ENCODE measurements at regions not wholly inside any gene's neighbourhood (a gene's known extent, or its start where the extent isn't known, plus 50 kb on each side); places are given as distances from the start of the nearest gene placed in this dataset.
"Not testable (repeated sequence)": the region's sequence is repeated elsewhere in the genome, so short reads cannot be mapped to it uniquely, and the experiment has no call there.

GRCh38 chr16:5186381-5186903 is 88.8 kb upstream of the EEF2KMT start:
- Histone ChIP-seq H3K9me3 (no peaks in the 10 kb centered on the region), H3K36me3 (no peaks in the 10 kb centered on the region), H3K4me3 (no peak overlapping the region), H3K4me1 (ENCODE audit: control insufficient read depth in 1 of 2, low read depth in 2 of 2) (no peaks in the 10 kb centered on the region), H3K27ac (no peak overlapping the region), H3K27me3 (replicated peaks; ENCODE audit: insufficient read depth) (no peaks in the 10 kb centered on the region)
- no peak for ATAC-seq (ENCODE audit: insufficient number of reproducible peaks, low FRiP score, low read depth)
- TF ChIP-seq, protein P1, sequence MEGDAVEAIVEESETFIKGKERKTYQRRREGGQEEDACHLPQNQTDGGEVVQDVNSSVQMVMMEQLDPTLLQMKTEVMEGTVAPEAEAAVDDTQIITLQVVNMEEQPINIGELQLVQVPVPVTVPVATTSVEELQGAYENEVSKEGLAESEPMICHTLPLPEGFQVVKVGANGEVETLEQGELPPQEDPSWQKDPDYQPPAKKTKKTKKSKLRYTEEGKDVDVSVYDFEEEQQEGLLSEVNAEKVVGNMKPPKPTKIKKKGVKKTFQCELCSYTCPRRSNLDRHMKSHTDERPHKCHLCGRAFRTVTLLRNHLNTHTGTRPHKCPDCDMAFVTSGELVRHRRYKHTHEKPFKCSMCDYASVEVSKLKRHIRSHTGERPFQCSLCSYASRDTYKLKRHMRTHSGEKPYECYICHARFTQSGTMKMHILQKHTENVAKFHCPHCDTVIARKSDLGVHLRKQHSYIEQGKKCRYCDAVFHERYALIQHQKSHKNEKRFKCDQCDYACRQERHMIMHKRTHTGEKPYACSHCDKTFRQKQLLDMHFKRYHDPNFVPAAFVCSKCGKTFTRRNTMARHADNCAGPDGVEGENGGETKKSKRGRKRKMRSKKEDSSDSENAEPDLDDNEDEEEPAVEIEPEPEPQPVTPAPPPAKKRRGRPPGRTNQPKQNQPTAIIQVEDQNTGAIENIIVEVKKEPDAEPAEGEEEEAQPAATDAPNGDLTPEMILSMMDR (IDR thresholded peaks at IDR 0.05): no peak
- no peak for DNase-seq (ENCODE audit: low spot score)

GRCh38 chr16:5176505-5176904 is 78.9 kb upstream of the EEF2KMT start:
- TF ChIP-seq, protein P1 (IDR thresholded peaks at IDR 0.05): no peak
- Histone ChIP-seq H3K9me3 (no peaks in the 10 kb centered on the region), H3K27ac (no peak overlapping the region), H3K4me3 (no peak overlapping the region), H3K27me3 (replicated peaks; ENCODE audit: insufficient read depth) (no peaks in the 10 kb centered on the region), H3K4me1 (ENCODE audit: control insufficient read depth in 1 of 2, low read depth in 2 of 2) (no peaks in the 10 kb centered on the region), H3K36me3 (no peaks in the 10 kb centered on the region)
- DNase-seq (ENCODE audit: low spot score) (no peak), ATAC-seq (ENCODE audit: insufficient number of reproducible peaks, low FRiP score, low read depth) (no peak)

- Histone ChIP-seq H3K36me3 (no peaks in the 10 kb centered on the region), H3K9me3 (no peaks in the 10 kb centered on the region), H3K27me3 (replicated peaks; ENCODE audit: insufficient read depth) (no peaks in the 10 kb centered on the region), H3K4me1 (ENCODE audit: control insufficient read depth in 1 of 2, low read depth in 2 of 2) (no peaks in the 10 kb centered on the region), H3K4me3 (no peak overlapping the region), H3K27ac (no peak overlapping the region)
- TF ChIP-seq, protein P1 (IDR thresholded peaks at IDR 0.05): no peak
- DNase-seq (ENCODE audit: low spot score): no peak
- no peak for ATAC-seq (ENCODE audit: insufficient number of reproducible peaks, low FRiP score, low read depth)
Measured at GRCh38 chr16:5175266-5175665, 77.7 kb upstream of the EEF2KMT start.

DNA sequence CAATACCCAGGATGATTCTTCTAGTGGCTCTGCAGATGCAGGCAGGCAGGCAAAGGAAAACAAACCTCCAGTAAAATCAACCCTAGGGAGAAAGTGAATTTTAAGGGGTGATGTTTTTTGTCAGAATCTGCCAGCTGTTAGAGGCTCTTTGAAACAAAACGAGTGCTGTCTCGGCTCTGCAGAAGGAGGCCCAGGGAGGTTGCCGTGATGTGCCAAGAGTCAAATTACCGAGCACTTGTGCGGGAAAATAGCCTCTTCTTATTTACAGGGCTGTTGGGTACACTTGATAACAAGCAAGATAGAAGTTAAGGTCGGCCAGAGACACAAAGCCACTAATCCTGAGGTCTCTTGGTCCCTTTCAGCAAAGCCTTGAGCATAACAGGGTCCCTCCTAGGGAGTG is 68.9 kb upstream of the EEF2KMT start:
- Histone ChIP-seq H3K9me3 (no peaks in the 10 kb centered on the region), H3K36me3 (no peaks in the 10 kb centered on the region), H3K27ac (no peak overlapping the region), H3K27me3 (replicated peaks; ENCODE audit: insufficient read depth) (no peaks in the 10 kb centered on the region), H3K4me1 (ENCODE audit: control insufficient read depth in 1 of 2, low read depth in 2 of 2) (no peaks in the 10 kb centered on the region), H3K4me3 (no peak overlapping the region)
- no peak for ATAC-seq (ENCODE audit: insufficient number of reproducible peaks, low FRiP score, low read depth)
- TF ChIP-seq, protein P1 (IDR thresholded peaks at IDR 0.05): no peak
- no peak for DNase-seq (ENCODE audit: low spot score)

DNA sequence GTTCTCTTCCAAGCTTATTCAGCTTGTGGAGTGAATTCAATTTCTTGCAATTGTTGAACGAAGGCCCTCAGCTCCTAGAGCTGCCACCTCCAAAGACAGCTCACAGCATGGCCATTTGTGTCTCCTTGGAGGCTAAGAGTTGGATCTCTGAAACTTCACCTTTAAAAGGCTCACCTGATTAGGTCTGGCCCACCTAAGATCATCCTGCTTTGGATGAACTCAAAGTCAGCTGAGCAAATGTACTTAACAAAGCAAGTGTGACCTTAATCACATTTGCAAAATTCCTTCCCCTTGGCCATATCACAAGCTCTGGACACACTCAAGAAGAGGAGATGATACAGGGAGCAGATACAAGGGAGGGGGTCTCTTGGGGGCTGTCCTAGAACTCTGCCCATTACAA is 67.8 kb upstream of the EEF2KMT start:
- ATAC-seq (ENCODE audit: insufficient number of reproducible peaks, low FRiP score, low read depth); H3K9me3 ChIP-seq; H3K27ac ChIP-seq: not testable (repeated sequence)

GRCh38 chr16:5162801-5163200 is 65.2 kb upstream of the EEF2KMT start:
- not testable (repeated sequence) for H3K9me3 ChIP-seq; ATAC-seq (ENCODE audit: insufficient number of reproducible peaks, low FRiP score, low read depth); DNase-seq (ENCODE audit: low spot score); H3K27me3 ChIP-seq (replicated peaks; ENCODE audit: insufficient read depth); H3K27ac ChIP-seq; H3K4me1 ChIP-seq (ENCODE audit: control insufficient read depth in 1 of 2, low read depth in 2 of 2); H3K4me3 ChIP-seq; H3K36me3 ChIP-seq

More for the DNA sequence above, 67.8 kb upstream of the EEF2KMT start:
- H3K27me3 ChIP-seq (replicated peaks; ENCODE audit: insufficient read depth); DNase-seq (ENCODE audit: low spot score); H3K4me1 ChIP-seq (ENCODE audit: control insufficient read depth in 1 of 2, low read depth in 2 of 2); H3K4me3 ChIP-seq; H3K36me3 ChIP-seq: not testable (repeated sequence)

DNA sequence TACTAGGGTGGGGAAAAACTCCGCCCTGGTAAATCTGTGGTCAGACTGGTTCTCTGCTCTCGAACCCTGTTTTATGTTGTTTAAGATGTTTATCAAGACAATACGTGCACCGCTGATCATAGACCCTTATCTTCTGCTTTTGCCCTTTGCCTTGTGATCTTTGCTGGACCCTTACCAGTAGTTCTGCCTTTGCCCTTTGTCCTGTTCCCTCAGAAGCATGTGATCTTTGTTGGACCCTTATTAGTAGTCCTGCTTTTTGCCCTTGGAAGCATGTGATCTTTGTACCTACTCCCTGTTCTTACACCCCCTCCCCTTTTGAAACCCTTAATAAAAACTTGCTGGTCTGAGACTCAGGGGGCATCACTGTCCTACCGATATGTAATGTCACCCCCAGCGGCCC is 64.3 kb upstream of the EEF2KMT start:
- DNase-seq (ENCODE audit: low spot score); H3K4me1 ChIP-seq (ENCODE audit: control insufficient read depth in 1 of 2, low read depth in 2 of 2); H3K27ac ChIP-seq; H3K36me3 ChIP-seq; H3K4me3 ChIP-seq; H3K27me3 ChIP-seq (replicated peaks; ENCODE audit: insufficient read depth); ATAC-seq (ENCODE audit: insufficient number of reproducible peaks, low FRiP score, low read depth); H3K9me3 ChIP-seq: not testable (repeated sequence)

GRCh38 chr16:5160010-5160409 is 62.4 kb upstream of the EEF2KMT start:
- H3K4me3 ChIP-seq; H3K27ac ChIP-seq; H3K36me3 ChIP-seq; H3K27me3 ChIP-seq (replicated peaks; ENCODE audit: insufficient read depth); ATAC-seq (ENCODE audit: insufficient number of reproducible peaks, low FRiP score, low read depth); H3K4me1 ChIP-seq (ENCODE audit: control insufficient read depth in 1 of 2, low read depth in 2 of 2); DNase-seq (ENCODE audit: low spot score); H3K9me3 ChIP-seq: not testable (repeated sequence)

DNA sequence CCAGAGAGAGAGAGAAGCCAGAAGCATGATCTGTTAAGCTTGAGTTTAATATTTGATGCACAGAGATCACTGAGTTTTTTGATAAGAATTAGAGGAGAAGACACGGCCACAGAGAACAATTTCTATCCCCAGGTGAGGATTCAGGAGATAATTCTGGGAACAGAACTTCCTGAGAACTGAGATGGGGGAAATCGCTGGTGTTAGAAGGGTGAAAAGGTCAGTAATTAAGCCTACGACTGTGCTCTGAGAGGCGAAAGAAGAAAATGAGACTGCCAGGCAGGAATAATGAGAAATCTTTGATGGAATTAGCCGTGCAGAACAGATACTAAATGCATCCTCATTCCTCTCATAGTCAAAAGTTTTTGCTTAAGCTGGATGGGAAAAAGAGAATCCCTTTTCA is 61.9 kb upstream of the EEF2KMT start:
- ATAC-seq (ENCODE audit: insufficient number of reproducible peaks, low FRiP score, low read depth); H3K27ac ChIP-seq; DNase-seq (ENCODE audit: low spot score); H3K27me3 ChIP-seq (replicated peaks; ENCODE audit: insufficient read depth); H3K4me1 ChIP-seq (ENCODE audit: control insufficient read depth in 1 of 2, low read depth in 2 of 2); H3K36me3 ChIP-seq; H3K9me3 ChIP-seq; H3K4me3 ChIP-seq: not testable (repeated sequence)

Measured in thoracic aorta (tissue), 2 donors.